Muscle of leg (tissue), 3 donors: ENCODE measurements at regions not wholly inside any gene's neighbourhood (a gene's known extent, or its start where the extent isn't known, plus 50 kb on each side); places are given as distances from the start of the nearest gene placed in this dataset.
"Not testable (repeated sequence)": the region's sequence is repeated elsewhere in the genome, so short reads cannot be mapped to it uniquely, and the experiment has no call there.

Experiments used
- DNase-seq: peaks from one replicate; pipeline ENCODE4 v3.0.0; 2013
- H3K27ac ChIP-seq: one replicate; pipeline ENCODE4 v1.5.1; 2013; ENCODE audit warnings: mild to moderate bottlenecking, low read length, control low read depth
- H3K27me3 ChIP-seq: one replicate; pipeline ENCODE4 v1.6.1; 2013; ENCODE audit warnings: low read length; ENCODE audit not compliant: control insufficient read depth, insufficient read depth
- H3K36me3 ChIP-seq: one replicate; pipeline ENCODE4 v1.6.1; 2013; ENCODE audit warnings: low read length; ENCODE audit not compliant: control insufficient read depth, insufficient read depth
- H3K4me1 ChIP-seq: one replicate; pipeline ENCODE4 v1.6.1; 2013; ENCODE audit warnings: low read length; ENCODE audit not compliant: control insufficient read depth, insufficient read depth
- H3K4me3 ChIP-seq: one replicate; pipeline ENCODE4 v1.5.1; 2013; ENCODE audit warnings: low read length, control low read depth
- H3K9me3 ChIP-seq: replicated peaks from 2 replicates; pipeline ENCODE4 v1.6.1; 2013; ENCODE audit warnings: low read depth, low read length; ENCODE audit not compliant: control insufficient read depth
- whole genome bisulfite sequencing: methylation state at CpG from one replicate; pipeline ENCODE4 v1.1.5; 2013; ENCODE audit warnings: missing lambda C conversion rate; ENCODE audit not compliant: insufficient coverage; 5-methylcytosine and 5-hydroxymethylcytosine counted together

DNA sequence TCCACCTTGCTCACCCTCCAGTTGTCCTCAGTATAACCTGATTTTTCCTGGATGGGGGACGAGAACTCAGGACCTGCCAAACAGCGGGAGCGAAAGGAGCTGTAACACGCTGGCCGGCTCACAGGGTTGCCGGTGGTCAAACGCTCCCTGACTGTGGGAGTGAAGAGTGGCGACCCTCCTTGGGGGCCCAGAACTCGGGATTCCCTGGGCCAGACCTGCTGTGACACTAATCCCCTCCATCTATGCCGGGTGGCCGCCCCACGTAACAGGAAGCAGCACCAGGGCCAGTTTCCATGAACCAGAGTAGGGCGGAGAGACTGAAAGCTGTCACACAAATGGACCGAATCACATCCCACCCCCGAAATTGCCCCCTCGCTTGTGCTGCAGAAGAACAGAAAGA, 1809.2 kb upstream of the ACO1 start:
- H3K36me3 ChIP-seq: no peaks in the 10 kb centered on the region
- WGBS: 92% methylated on average over 15 of the region's 16 CpGs
- H3K27me3 ChIP-seq: no peaks in the 10 kb centered on the region
- no peaks in the 10 kb centered on the region for H3K4me1 ChIP-seq
- DNase-seq: no peak
- peaks cover 3% of the 10 kb centered on the region for H3K9me3 ChIP-seq
- H3K4me3 ChIP-seq: no peak overlapping the region
- H3K27ac ChIP-seq: no peak overlapping the region

DNA sequence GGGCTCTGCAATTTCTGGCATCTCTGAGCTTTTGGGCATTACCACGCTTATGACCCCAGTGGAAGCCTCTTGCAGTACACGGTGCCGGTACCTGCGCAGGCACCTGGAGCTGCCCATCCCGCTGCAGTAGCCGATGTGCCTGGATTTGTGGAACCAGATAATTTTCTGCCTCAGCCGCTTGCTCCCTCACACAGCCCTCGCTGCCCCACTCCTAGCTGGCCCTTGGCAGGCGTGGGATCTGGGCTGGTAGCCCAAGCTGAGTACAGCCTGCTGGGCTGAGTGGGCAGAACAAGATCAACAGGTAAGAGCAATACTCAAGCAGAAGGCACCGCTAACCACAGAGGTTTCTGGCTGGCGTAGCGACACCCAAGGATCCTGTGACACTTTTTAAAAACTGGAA, 1808.8 kb upstream of the ACO1 start:
- no peaks in the 10 kb centered on the region for H3K36me3 ChIP-seq
- WGBS: 95% methylated on average over 10 of the region's 12 CpGs
- H3K27ac ChIP-seq: no peak overlapping the region
- DNase-seq: no peak
- no peak overlapping the region for H3K4me3 ChIP-seq
- peaks cover 3% of the 10 kb centered on the region for H3K9me3 ChIP-seq
- H3K4me1 ChIP-seq: no peaks in the 10 kb centered on the region
- no peaks in the 10 kb centered on the region for H3K27me3 ChIP-seq

GRCh38 chr9:30579810-30580209, 1804.6 kb upstream of the ACO1 start:
- H3K4me3 ChIP-seq: no peak overlapping the region
- no peak for DNase-seq
- H3K36me3 ChIP-seq: no peaks in the 10 kb centered on the region
- WGBS: no CpG with 5 or more reads among the region's 1 CpG
- no peak overlapping the region for H3K27ac ChIP-seq
- H3K9me3 ChIP-seq: peaks cover 3% of the 10 kb centered on the region
- H3K4me1 ChIP-seq: no peaks in the 10 kb centered on the region
- H3K27me3 ChIP-seq: no peaks in the 10 kb centered on the region

GRCh38 chr9:30582240-30582639, 1802.2 kb upstream of the ACO1 start:
- DNase-seq: no peak
- no peaks in the 10 kb centered on the region for H3K36me3 ChIP-seq
- H3K9me3 ChIP-seq: no peaks in the 10 kb centered on the region
- no peak overlapping the region for H3K4me3 ChIP-seq
- no peaks in the 10 kb centered on the region for H3K4me1 ChIP-seq
- no peaks in the 10 kb centered on the region for H3K27me3 ChIP-seq
- WGBS: no CpG with 5 or more reads among the region's 2 CpGs
- no peak overlapping the region for H3K27ac ChIP-seq

DNA sequence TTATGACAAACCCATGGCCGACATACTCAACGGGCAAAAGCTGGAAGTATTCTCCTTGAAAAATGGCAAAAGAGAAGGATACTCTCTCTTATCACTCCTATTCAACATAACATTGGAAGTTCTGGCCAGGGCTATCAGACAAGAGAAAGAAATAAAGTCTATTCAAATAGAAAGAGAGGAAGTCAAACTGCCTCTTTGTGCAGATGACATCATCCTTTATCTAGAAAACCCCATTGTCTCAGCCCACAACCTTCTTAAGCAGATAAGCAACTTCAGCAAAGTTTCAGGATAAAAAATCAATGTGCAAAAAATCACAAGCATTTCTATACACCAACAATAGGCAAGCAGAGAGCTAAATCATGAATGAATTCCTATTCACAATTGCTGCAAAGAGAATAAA, 1799.9 kb upstream of the ACO1 start:
- no peaks in the 10 kb centered on the region for H3K27me3 ChIP-seq
- no peak overlapping the region for H3K4me3 ChIP-seq
- no peak for DNase-seq
- no peaks in the 10 kb centered on the region for H3K4me1 ChIP-seq
- no peaks in the 10 kb centered on the region for H3K36me3 ChIP-seq
- WGBS: no CpG with 5 or more reads among the region's 2 CpGs
- no peak overlapping the region for H3K27ac ChIP-seq
- no peaks in the 10 kb centered on the region for H3K9me3 ChIP-seq

- H3K27ac ChIP-seq: no peak overlapping the region
- H3K4me1 ChIP-seq: no peaks in the 10 kb centered on the region
- peak; percentile 39 for DNase-seq
- H3K27me3 ChIP-seq: no peaks in the 10 kb centered on the region
- no peaks in the 10 kb centered on the region for H3K36me3 ChIP-seq
- no CpG with 5 or more reads among the region's 1 CpG for WGBS
- H3K9me3 ChIP-seq: no peaks in the 10 kb centered on the region
- no peak overlapping the region for H3K4me3 ChIP-seq
These were observed 1793.0 kb upstream of the ACO1 start for GRCh38 chr9:30591461-30591860.

DNA sequence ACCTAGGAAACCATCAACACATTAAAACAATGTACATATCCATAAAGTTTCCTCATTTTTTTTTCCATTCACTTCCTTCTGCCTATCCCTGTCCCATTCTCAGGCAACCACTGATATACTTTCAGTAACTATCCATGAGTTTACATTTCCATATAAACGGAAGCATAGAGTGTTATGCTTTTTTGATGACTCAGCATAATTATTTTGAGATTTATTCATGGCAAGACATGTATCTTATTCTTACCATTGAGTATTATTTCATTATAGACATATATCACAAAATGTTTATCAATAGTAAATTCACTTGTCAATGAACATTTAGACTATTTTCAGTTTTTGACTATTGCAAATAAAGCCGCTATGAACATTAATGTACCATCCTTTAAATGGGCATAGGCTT, 1786.8 kb upstream of the ACO1 start:
- no peaks in the 10 kb centered on the region for H3K27me3 ChIP-seq
- no peaks in the 10 kb centered on the region for H3K36me3 ChIP-seq
- no peak overlapping the region for H3K4me3 ChIP-seq
- no peak for DNase-seq
- no CpG with 5 or more reads among the region's 2 CpGs for WGBS
- no peaks in the 10 kb centered on the region for H3K4me1 ChIP-seq
- H3K27ac ChIP-seq: no peak overlapping the region
- no peaks in the 10 kb centered on the region for H3K9me3 ChIP-seq

DNA sequence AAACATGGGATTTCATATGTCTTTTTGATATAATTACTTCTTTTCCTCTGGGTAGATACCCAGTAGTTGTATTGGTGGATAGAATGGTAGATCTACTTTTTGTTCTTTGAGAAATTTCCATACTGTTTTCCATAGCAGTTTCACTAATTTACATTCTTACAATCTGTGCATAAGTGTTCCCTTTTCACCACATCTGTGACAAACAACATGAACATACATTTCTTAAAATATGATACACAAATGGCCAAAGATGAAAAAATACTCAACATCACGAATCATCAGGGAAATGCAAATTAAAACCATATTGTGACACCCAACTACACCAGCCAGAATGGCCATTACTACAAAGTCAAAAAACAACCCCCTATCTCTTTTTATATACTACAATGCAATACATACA, 1778.5 kb upstream of the ACO1 start:
- H3K36me3 ChIP-seq: no peaks in the 10 kb centered on the region
- WGBS: no CpG with 5 or more reads among the region's 1 CpG
- no peak for DNase-seq
- H3K27ac ChIP-seq: no peak overlapping the region
- no peaks in the 10 kb centered on the region for H3K27me3 ChIP-seq
- H3K4me3 ChIP-seq: no peak overlapping the region
- no peaks in the 10 kb centered on the region for H3K9me3 ChIP-seq
- H3K4me1 ChIP-seq: no peaks in the 10 kb centered on the region

DNA sequence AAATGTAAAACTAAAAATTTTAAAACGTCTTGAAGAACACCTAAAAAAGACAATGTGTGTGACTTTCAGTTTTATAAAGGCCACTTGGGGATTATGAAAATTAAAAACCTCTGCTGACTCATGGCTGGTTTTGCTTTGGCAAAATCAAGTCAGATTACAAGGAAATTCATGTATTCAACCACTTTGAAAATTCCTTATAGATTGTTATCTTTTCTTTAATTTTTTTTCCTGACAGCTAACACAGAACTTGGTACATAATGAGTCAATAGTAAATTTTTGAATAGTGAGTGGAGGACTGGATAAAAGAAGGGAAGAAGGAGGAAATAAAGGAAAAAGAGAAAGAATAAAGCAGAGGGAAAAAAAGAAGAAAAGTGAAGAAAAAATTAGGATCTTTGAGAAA, 1774.7 kb upstream of the ACO1 start:
- H3K4me3 ChIP-seq: no peak overlapping the region
- no peaks in the 10 kb centered on the region for H3K36me3 ChIP-seq
- H3K4me1 ChIP-seq: no peaks in the 10 kb centered on the region
- WGBS: no CpG with 5 or more reads among the region's 1 CpG
- no peaks in the 10 kb centered on the region for H3K27me3 ChIP-seq
- no peak overlapping the region for H3K27ac ChIP-seq
- DNase-seq: no peak
- H3K9me3 ChIP-seq: no peaks in the 10 kb centered on the region

DNA sequence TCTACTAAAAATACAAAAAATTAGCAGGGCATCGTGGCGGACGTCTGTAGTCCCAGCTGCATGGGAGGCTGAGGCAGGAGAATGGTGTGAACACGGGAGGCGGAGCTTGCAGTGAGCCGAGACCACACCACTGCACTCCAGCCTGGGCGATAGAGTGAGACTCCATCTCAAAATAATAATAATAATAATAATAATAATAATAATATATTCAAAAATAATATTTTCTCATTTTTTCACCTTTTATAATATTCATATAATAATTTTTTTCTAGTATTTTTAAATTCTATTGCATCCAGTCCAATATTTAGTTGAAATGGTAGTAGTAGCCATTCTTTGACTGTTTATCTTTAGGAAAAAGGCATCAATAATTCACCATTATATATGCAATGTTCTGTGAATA, 1767.7 kb upstream of the ACO1 start:
- H3K36me3 ChIP-seq, DNase-seq, H3K27ac ChIP-seq, H3K9me3 ChIP-seq, H3K4me3 ChIP-seq, H3K27me3 ChIP-seq, H3K4me1 ChIP-seq: not testable (repeated sequence)
- no CpG with 5 or more reads among the region's 7 CpGs for WGBS

- H3K27me3 ChIP-seq: no peaks in the 10 kb centered on the region
- no peak overlapping the region for H3K27ac ChIP-seq
- no peaks in the 10 kb centered on the region for H3K36me3 ChIP-seq
- DNase-seq: no peak
- H3K9me3 ChIP-seq: no peaks in the 10 kb centered on the region
- WGBS: 84% methylated on average over 3 of the region's 4 CpGs
- H3K4me3 ChIP-seq: no peak overlapping the region
- no peaks in the 10 kb centered on the region for H3K4me1 ChIP-seq
These were observed 1761.9 kb upstream of the ACO1 start for GRCh38 chr9:30622561-30622960.
